Nephron (organoid): ENCODE measurements at regions not wholly inside any gene's neighbourhood (a gene's known extent, or its start where the extent isn't known, plus 50 kb on each side); places are given as distances from the start of the nearest gene placed in this dataset.

ENCODE experiments used
- H3K27ac Mint-ChIP-seq, 3 experiments: 2 replicates each; pipeline ENCODE4 v1.8.0; 2020; ENCODE audit warnings: mixed read lengths in 3 of 3, mild to moderate bottlenecking in 2 of 3, moderate library complexity in 1 of 3
- H3K27me3 Mint-ChIP-seq: 2 replicates; pipeline ENCODE4 v1.8.0; 2021; ENCODE audit warnings: low read depth, mild to moderate bottlenecking, moderate library complexity, mixed read lengths
- H3K36me3 Mint-ChIP-seq: 2 replicates; pipeline ENCODE4 v1.8.0; 2020; ENCODE audit warnings: low read depth, mixed read lengths
- H3K4me1 Mint-ChIP-seq: 2 replicates; pipeline ENCODE4 v1.8.0; 2020; ENCODE audit warnings: mixed read lengths
- H3K4me3 Mint-ChIP-seq, 3 experiments: 2 replicates each; pipeline ENCODE4 v1.8.0; 2020; ENCODE audit warnings: mild to moderate bottlenecking in 3 of 3, mixed read lengths in 3 of 3, moderate library complexity in 2 of 3
- H3K9me3 Mint-ChIP-seq: 2 replicates; pipeline ENCODE4 v1.8.0; 2020; ENCODE audit warnings: mixed read lengths
- CTCF ChIP-seq, 3 experiments: fragments of 200-600 bp; sonication (generic); IDR thresholded peaks; one replicate each; pipeline ENCODE4 v1.5.0; 2021; ENCODE audit warnings: antibody characterized with exemption in 3 of 3; ENCODE audit not compliant: unreplicated experiment in 3 of 3

GRCh38 chr12:92650228-92650822, 52.5 kb upstream of the PLEKHG7 start:
- no peaks in the 10 kb centered on the region for H3K36me3 Mint-ChIP-seq
- no peak overlapping the region for H3K4me3 Mint-ChIP-seq
- H3K27ac Mint-ChIP-seq: peak overlapping the region in 1 of 3 experiments; percentile 13
- no peak for TF ChIP-seq CTCF (IDR thresholded peaks at IDR 0.05; ENCODE audit: unreplicated experiment in 3 of 3)
- peaks cover 7% of the 10 kb centered on the region for H3K4me1 Mint-ChIP-seq
- no peaks in the 10 kb centered on the region for H3K27me3 Mint-ChIP-seq
- no peaks in the 10 kb centered on the region for H3K9me3 Mint-ChIP-seq

GRCh38 chr12:92649511-92650227, 53.1 kb upstream of the PLEKHG7 start:
- Mint-ChIP-seq H3K27ac (peak overlapping the region in 1 of 3 experiments; percentile 13), H3K27me3 (no peaks in the 10 kb centered on the region), H3K9me3 (no peaks in the 10 kb centered on the region), H3K4me3 (no peak overlapping the region), H3K36me3 (no peaks in the 10 kb centered on the region), H3K4me1 (peaks cover 6% of the 10 kb centered on the region)
- peak; percentile 47 to 65 (median 63) for TF ChIP-seq CTCF (IDR thresholded peaks at IDR 0.05; ENCODE audit: unreplicated experiment in 3 of 3)

DNA sequence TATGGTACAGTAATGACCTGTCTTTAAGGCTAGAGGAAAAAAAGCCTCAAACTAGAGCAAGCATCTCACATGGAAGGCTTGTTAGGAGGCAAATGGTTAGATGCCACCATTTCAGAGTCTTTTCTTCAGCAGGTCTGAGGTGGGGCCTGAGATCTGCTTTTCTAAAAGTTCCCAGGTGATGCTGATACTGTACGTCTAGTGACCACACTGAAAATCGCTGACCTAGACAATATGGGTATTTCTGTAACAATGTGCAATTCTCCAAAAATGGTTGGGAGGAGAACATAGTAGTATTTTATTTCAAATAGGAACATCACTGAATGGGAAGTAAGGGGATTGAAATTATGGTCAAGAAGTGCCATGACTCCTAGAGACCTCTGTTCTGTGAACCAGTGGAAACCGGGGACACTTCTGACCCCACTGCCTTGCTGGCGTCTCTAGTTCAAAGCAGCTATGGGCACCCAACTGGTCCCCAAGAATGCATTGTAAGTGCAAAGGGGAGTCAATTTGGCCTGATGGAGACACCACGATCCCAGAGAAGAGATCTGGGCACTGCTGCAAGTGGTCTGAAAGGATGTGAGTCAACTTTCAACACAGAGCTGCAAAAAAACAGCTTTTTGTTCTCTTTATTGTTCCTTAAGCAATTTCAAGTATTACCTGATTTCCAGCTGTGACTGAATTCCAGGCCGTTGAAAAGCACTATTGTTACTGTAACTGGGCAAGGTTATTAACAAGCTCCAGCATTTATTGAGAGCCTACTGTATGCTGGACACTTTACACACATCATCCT, 54.4 kb upstream of the PLEKHG7 start:
- H3K27ac Mint-ChIP-seq: no peak overlapping the region
- H3K36me3 Mint-ChIP-seq: no peaks in the 10 kb centered on the region
- peaks cover 6% of the 10 kb centered on the region for H3K4me1 Mint-ChIP-seq
- peaks cover 8% of the 10 kb centered on the region for H3K9me3 Mint-ChIP-seq
- no peak for TF ChIP-seq CTCF (IDR thresholded peaks at IDR 0.05; ENCODE audit: unreplicated experiment in 3 of 3)
- H3K27me3 Mint-ChIP-seq: no peaks in the 10 kb centered on the region
- H3K4me3 Mint-ChIP-seq: no peak overlapping the region

- Mint-ChIP-seq H3K27ac (no peak overlapping the region), H3K4me1 (no peaks in the 10 kb centered on the region), H3K27me3 (no peaks in the 10 kb centered on the region), H3K36me3 (no peaks in the 10 kb centered on the region), H3K9me3 (peaks cover 14% of the 10 kb centered on the region), H3K4me3 (no peak overlapping the region)
- TF ChIP-seq CTCF (IDR thresholded peaks at IDR 0.05; ENCODE audit: unreplicated experiment in 3 of 3): no peak
These were observed 61.5 kb upstream of the PLEKHG7 start for GRCh38 chr12:92641291-92641690.

DNA sequence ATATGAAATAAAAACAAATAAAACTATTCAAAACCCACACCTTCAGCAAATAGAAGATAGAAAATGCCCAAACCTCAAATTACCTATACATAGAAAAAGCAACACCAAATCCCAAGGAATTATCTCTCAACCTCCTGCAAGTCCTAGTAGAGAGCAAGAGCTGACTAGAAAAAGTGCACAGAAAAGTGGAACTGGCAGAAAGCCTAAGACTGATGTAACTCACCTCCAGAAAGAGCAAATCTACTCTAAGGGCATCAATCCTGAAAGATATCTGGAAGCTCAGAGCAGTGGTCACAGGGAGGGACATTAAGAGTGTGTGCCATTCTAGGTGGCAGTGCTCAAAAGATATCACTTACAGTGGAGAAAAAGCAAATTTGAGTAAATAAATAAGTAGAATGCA, 62.1 kb upstream of the PLEKHG7 start:
- Mint-ChIP-seq H3K27me3 (no peaks in the 10 kb centered on the region), H3K27ac (no peak overlapping the region), H3K36me3 (no peaks in the 10 kb centered on the region), H3K4me1 (no peaks in the 10 kb centered on the region), H3K4me3 (no peak overlapping the region), H3K9me3 (peaks cover 14% of the 10 kb centered on the region)
- no peak for TF ChIP-seq CTCF (IDR thresholded peaks at IDR 0.05; ENCODE audit: unreplicated experiment in 3 of 3)
